GM21529 (cell line): ENCODE measurements at regions not wholly inside any gene's neighbourhood (a gene's known extent, or its start where the extent isn't known, plus 50 kb on each side); places are given as distances from the start of the nearest gene placed in this dataset.

ENCODE experiments used
- ATAC-seq: cut with Tn5 transposase; IDR thresholded peaks from one replicate; pipeline ENCODE4 v1.9.1; 2021; ENCODE audit not compliant: unreplicated experiment

DNA sequence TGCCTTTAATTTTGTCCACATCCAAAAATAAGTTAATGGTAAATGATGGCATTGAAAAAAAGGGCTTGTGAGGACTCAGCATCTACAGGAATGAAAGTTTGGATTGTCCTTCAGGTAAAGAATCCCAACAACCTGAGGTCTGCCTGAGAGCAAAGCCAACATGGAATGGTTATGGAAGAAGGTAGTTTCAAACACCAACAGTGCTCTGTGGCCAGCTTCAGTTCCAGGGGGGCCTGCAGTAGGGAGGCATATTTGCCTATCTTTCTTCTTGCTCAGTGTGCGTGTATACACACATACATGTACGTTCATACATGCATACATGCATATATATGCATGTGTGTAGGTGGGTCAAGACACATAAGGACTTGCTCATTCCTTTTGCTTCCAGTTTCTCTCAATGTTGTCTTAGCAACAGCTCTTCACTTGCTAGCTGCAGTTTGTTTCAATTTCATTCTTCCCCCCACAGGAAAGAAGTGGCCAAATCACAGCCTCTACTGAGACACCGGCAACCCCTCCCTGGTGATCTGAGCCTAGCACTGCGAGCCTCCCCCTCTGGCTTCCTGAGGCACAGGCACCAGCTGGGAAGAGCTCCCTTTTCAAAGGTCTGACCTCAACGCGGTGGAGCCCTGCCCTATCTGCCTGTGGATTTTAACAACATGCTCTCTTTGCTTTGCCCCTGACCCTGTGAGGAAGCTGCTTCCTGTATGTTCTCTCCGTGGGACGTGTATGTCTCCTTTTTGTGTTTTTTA lies 146.2 kb downstream of the KLF13 start:
- peak; percentile 91 for ATAC-seq

DNA sequence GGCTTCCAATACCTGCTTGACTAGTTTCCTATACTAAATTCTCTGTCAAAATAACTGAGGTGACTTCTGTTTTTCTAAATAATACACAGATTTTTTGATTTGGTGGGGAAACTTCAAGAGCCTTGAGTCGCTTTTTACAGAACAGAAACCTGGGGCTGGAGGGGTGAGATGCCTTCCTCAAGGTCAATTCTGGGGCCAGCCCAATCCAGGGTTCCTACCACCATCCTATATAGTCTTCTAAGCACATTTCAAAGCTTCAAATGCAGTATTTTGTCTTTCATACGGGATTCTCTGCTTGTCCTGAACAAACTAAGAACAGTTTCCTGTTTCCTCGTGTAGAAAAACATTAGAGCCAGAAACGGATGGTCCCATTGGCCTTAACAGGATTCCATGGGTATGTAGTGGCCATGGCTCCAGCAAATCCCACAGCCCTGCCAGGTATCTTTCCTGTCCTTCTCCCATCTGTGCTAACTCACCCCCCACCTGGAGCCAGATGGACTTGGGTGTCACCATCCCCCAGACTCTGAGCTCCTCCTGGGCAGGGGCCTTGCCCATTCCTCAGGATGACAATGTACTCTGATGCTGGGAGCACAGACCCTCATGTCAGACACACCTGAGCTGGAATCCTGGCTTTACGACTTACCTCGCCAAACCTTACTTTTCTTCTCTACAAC lies 146.9 kb downstream of the KLF13 start:
- no peak for ATAC-seq

DNA sequence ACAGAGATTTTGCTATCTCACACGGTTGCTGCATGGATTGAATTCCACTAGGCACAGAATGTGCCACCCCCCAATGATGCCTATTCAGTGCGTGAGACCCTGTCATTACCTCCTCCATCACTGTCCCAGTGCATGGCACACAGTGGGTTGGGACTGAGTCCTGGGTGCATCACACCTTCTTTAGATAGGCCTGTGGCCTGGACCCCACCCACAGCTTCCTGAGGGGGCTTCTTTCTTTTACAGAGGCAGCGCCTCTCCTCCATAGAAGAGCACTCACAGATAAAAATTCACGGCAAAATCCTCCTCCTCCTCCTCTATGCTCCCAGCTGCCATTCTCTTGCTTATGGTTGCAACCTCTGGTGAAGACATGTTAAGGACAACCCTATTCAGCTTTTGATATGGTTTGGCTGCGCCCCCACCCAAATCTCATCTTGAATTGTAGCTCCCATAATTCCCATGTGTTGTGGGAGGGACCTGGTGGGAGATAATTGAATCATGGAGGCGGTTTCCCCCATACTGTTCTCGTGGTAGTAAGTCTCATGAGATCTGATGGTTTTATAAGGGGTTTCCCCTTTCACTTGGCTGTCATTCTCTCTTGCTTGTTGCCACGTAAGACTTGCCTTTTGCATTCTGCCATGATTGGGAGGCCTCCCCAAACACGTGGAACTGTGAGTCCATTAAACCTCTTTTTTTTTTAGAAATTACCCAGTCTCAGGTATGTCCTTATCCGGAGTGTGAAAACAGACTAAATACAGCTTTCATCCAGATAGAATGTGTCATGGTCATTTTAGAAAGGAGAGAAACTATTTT lies 147.6 kb downstream of the KLF13 start:
- ATAC-seq: no peak

DNA sequence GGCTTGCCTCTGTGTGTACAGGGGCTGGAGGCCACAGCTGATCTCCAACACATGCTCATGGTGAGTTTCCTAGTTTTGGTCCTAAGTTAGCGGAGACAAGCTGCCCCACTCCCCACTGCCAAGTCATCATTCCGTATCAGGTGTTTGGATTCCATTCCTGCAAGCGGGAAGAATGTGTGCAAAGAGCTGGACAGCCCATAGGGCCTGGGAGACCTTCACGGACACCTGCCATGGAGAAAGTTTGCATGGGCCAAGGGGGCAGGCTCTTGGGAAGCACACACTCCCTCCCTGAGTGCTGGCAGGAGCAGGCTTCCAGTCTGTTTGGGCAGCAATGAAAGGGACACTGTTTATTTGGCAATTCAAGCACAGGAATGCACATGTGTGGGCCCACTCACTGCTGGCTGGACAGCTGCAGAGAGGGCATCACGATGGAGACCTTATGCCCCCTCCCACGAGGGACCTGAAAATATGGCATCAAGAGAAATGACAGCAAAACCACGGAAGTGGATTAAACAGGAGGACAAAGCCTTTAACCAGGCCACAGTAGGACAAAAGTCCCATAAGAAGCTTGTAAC lies 149.7 kb downstream of the KLF13 start:
- ATAC-seq: no peak

DNA sequence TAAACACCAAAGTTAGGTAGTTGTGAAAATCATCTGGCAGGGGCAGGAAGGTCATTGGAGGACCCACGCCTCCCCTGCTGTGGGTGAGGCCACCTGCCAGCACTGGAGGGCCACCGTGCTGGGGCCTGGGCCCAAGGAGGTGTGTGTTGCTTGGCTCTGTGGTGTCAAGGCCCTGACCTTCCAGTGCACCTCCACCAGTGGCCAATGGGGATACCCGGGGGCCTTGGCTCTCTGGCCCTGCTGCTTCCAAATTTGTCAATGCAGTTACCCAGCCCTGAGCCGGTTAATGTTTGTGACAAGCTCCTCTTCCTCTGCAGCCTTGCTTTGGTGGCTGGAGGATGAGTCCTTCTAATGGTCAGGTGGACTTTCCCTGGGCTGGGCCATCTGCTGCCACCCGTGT lies 150.2 kb downstream of the KLF13 start:
- ATAC-seq: no peak

DNA sequence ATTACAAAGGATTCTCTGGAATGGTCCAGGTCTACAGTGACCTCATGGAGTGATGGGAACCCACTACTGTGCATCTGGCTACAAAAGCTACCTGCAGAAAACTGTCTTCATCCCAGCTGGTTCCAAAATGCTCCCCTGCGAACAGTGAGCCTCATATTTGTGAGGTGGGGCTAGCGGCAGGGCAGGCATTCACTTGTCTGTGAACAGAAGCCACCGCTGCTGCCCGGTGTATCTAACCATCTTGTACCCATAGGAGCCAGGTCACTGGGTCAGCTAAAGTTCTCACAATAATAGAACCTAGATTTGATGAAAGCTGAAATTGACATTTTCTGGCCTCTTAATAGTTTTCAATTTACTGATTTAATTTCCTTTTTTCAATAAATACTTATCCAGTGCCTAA lies 150.7 kb downstream of the KLF13 start:
- no peak for ATAC-seq

DNA sequence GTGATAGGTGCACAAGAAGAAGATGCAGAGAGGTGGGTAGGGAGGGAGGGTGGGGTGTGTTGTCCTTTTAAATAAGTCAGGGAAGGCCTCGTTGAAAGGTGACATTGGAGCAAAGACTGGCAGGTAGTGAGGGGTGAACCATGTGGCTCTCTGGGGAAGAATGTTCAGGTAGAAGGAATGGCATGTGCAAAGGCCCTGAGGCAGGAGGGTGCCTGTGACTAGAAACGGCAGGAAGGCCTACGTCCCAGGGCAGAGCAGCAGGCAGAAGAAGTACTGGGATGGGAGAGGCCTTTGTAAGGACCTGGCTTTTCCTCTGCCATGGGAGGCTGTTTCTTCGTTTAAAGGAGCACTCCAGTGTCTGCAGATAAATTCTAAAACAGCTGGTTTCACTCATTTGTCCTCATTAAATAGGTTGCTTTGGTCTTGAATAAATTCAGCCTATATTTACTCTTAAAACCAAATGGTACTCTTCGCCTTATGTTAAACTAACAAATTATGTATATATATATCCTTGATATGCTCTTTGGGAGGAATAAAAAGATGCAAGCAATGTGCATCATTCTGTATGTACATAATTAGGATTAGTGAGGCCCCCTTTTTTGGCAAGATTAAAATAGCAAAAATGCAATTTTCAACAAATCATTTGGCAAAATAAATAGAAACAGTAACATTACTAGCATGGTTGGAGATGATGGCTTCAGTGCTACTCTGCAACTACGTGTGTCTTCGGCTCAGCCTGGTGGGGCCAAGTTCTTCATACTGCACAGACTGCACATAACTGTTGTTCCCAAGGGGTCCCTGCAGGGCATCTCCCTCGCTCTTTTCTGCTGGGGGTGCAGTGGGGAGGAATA lies 151.4 kb downstream of the KLF13 start:
- no peak for ATAC-seq

DNA sequence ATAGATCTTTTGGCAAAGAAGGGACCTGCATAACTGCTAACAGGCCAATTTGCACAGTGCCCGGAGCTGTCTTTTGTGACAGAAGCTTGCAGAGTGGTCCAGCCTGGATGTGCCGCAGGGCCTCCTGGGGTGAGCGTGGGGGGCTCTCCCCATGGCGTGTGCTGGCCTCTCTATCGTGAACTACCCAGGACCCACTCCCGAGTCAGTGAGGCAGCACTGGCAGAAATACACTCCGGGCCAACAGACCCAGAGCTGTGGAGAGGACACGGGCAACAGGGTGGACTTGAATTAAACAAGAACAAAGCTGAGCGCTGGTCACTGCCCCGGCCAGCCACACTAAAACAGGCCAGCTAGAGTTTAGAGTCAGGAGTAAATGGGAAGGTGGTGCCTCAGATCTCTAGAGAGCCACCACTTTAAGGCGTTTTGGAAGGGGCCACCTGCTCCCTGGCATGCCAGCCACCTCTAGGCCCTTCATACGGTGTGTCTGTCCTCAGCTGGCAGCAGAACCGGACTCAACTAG lies 152.1 kb downstream of the KLF13 start:
- no peak for ATAC-seq

DNA sequence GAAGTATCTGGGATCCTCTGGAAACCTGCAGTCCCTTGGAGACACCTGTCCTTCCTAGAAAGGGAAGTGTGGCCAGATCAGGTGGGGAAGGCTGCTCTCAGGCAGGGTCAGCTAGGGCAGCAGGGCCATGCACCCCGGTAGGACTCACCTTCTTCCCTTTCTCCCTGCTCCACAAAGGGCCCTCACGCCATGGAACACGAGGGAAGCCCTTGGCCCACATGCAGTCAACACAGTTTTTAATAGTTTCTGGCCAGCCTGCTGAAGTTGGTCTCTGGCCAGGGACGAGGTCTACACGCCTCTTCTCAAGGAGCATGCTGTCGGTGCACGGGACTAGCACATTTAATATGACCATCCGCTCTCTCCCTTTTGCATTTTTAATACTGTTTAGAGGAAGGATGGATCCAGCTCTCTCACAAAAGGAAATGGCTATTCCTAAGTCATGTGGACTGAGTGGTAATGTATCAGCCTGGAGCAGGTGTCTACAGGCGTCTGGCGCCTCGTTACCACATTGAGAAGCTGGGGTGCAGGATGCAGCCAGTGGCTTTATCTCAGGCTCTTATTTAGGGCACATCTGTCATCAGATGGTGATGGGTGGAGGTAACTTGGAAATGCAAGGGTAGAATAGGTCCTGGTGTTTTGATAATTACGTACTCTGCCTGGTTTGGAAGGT lies 153.9 kb downstream of the KLF13 start:
- no peak for ATAC-seq

DNA sequence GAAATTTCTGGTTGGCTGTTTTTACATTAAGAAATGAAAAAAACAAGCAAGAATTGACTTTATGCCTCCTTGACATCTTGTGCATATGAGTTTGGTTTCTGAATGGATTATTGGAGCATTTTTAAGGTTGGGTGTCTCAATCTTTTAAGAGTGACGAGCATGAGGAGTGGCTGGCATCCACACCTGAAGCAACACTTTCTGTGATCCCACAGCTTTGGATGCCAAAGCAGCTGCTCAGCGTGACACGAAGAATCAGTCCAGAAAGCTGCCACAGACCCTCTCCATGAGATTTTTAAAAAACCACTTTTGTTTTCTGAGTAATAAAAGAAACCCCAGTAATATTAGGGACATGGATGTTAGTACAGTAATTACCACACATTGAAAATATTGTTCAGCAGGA lies 154.5 kb downstream of the KLF13 start:
- no peak for ATAC-seq

DNA sequence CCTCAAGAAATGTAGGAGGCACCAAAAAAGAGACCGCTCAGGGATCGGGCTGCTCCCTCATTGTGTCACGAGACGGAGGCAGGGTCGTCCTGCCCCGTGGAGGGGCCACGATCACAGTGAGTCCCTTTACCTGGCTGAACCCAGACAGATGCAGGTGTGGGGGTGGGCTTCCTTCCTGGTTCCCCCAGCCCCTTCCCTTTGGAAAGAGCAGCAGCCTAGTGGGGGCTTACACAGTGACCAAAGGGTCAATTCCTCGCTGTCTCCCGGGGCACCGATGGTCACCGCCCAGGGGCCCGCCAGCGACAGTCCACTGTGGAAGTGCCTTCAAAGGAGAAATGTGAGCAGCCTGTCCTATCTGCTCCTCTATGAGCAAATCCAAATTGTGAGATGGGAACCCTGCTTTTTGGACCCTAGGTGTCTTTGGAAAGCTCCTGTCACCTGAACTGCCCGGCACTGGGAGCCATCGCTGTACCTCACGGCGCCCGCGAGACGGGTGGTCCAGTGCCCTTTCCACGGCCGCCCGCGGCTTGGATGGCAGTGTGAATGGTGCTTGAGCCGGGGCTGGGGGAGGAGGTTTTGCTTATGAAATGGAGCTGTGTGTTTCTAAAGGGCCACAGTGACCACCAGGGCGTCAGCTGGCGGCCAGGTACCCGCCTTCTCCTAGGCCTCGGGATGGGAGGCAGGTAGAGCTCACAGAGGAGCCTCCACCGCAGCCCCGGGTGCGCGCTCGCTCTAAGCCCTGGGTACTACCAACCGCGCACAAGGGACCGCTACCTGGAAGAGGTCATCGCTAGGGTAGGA lies 155.7 kb downstream of the KLF13 start:
- no peak for ATAC-seq

DNA sequence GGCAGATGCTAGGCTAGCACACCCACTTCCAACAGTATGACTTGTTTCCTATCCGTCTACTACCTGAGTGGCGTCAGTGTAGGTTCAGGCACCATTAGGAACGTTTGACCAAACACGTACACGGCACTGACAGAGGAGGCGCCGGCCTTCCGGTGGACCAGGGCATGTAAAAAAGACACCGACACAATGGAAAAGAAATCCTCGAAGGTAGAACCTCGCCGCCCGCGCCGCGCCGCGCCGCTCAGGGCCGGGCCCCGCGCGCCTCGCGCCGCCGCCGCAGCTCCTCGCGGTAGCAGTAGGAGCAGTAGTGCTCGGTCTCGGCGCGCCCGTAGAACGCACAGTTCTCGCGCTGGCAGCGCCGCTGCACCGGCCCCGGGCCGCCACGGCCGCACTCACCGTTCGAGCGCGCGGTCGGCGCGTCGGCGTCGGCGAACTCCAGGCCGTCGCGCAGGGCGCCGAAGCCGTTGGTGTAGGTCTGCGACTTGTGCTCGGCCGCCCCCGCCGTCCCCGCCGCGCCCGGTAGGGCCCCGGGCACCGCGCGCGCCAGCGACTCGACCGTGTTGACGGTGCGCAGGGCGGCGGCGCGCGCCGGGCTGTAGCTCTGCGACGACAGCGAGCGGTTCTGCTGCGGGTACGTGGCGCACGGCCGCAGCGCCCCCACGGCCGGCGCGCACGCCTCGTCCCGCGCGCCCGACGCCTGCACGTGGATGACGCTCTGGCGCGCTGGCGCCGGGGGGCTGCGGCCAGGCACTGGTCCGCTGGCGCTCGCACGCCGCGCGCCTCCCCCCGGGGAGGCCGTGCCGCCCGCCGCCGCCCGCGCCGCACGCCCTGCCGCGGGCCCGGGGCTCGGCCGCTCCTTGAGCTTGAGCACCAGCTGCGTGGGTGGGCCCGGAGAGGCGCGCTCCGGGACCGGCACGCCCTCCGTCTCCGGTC lies 156.7 kb downstream of the KLF13 start:
- peak; percentile 61 for ATAC-seq

DNA sequence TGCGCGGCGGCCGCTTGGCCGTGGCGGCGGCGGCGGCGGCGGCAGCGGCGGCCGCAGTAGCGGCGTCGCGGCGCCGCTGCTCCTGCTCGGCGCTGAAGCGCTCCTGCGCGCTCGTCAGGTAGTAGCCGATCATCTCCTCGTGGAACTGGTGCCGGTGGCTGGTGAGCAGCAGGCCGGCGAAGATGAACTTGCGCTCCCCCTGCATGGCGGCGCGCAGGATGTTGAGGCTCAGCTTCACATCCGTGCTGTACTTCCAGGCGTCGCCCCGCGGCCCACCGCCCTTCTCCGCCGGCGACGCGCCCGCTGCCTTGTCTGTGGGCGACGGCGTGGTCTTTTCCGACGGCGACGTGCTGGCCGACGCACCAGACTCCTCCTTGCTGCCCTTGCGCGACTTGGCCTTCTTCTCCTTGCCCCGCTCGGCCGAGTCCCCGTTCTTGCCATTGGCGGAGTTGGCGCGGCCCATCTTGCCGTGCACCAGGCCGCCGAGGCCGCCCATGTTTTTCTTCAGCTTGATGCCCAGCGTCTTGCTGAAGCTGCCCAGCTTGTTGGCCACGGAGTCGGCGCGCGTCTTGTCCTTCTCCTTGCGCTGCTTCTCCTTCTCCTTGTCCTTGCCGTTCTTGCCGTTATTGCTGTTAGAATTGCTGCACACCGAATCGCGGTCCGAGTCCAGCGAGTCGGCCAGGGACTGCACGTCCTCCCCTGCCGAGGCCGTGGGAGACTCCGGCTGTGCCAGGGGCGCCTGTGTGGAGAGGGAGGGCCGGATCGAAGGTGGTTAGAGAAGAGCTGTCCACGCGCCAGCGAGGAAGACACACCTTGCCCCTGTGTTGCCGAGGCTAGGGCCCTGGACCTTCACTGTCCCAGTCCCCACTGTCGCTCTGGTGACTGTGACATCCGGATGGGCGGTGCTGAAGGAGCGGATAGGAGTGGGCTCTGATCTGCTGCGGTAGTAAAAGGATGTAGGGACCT lies 157.6 kb downstream of the KLF13 start:
- no peak for ATAC-seq

DNA sequence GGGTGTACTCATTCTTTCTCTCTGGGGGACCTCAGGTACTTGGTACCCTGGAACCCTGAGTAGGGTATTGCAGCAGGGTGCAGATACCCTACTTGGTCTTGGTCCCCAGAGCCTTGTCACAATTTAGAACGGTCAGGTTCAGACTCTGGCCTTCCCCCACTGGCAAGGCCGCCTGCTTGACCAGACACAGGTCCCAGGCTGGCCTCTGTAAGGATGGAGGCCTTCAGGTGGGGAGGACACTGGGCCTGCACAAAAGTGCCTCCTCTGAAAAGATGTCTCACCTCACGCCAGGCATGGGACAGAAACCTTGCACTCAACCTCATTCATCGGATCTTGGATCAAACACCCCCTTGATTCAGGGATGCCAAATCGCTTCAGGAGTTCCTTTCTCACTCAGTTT lies 158.4 kb downstream of the KLF13 start:
- ATAC-seq: no peak

DNA sequence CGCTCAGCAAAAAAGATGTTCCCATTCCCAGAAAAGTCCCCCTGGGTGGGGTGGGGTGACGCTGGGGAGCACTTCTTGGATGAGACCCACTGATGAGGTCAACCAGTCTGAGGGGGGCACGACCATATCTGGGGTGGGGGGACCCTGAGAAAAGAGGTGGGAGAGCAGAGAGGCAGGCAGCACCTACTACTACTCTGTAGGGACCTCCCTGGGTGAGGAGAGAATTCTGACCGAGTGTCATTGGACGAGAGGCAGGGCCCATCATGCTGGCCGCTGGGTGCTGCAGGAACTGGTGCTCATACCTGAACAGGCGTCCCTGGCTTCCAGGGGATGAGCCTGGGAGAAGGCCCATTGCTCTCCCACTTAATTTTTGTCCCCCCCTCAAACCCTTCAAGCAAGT lies 158.8 kb downstream of the KLF13 start:
- no peak for ATAC-seq

DNA sequence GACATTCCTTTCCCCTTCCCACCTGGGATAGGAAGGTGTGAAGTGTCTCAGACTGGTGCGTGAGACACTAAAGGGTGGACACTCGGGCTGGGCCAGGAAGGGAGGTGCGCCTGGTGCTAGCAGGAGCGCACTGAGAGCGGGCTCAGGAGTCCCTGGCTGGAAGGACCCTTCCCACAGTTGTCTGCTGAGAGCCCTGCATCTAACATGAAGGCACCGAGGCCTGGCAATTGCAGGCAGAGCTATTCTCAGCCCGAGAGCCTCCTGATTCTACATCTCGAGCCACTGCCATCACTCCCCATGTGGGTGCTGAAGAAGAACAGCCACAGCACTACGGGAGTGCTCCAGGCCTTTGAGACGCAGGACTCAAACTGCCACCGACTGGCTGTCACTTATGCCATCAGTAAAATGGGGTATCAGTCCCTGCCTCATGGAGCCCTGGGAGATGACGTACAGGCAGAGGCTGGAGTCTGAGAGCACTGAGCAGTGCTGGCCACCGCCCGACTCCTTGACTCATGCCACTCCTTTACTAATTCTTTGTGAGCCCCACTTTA lies 159.4 kb downstream of the KLF13 start:
- no peak for ATAC-seq

DNA sequence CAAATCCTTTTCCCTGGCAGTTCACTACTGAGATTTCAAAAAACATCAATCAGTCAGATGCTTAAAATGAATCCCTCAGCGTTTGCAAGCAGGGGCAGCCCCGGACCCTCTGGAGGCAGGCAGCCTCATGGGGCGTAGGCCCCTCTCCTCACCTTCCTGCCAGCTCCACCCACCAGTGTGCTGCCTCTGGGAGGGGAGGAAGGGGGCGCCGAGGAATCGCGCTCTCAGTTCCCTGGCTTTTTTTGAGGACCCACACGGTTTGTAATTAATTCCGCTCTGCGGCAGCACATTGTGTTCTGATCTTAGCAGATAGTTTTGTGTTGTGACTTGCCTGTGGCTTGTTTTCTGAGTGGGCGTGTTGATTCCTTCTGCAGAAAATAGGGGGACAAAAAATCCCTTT lies 159.9 kb downstream of the KLF13 start:
- no peak for ATAC-seq
